Upper lobe of left lung (tissue), 4 donors: ENCODE measurements at regions not wholly inside any gene's neighbourhood (a gene's known extent, or its start where the extent isn't known, plus 50 kb on each side); places are given as distances from the start of the nearest gene placed in this dataset.

Source experiments
- EP300 ChIP-seq, 4 donors: sonication (generic); formaldehyde crosslinking; IDR thresholded peaks; one replicate each; pipeline ENCODE4 v1.5.1; 2017; ENCODE audit warnings: antibody characterized with exemption in 4 of 4, control low read depth in 2 of 4
- TF ChIP-seq, protein P1 (sequence below), 6 experiments: fragments of 450-650 bp in 4 of 6; fragments of 200-600 bp in 2 of 6; sonication (generic) in 2 of 6; IDR thresholded peaks; one replicate each; pipeline ENCODE4 v1.5.1; 2016 to 2019; ENCODE audit warnings: antibody characterized with exemption in 6 of 6

- TF ChIP-seq, protein P1, sequence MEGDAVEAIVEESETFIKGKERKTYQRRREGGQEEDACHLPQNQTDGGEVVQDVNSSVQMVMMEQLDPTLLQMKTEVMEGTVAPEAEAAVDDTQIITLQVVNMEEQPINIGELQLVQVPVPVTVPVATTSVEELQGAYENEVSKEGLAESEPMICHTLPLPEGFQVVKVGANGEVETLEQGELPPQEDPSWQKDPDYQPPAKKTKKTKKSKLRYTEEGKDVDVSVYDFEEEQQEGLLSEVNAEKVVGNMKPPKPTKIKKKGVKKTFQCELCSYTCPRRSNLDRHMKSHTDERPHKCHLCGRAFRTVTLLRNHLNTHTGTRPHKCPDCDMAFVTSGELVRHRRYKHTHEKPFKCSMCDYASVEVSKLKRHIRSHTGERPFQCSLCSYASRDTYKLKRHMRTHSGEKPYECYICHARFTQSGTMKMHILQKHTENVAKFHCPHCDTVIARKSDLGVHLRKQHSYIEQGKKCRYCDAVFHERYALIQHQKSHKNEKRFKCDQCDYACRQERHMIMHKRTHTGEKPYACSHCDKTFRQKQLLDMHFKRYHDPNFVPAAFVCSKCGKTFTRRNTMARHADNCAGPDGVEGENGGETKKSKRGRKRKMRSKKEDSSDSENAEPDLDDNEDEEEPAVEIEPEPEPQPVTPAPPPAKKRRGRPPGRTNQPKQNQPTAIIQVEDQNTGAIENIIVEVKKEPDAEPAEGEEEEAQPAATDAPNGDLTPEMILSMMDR (IDR thresholded peaks at IDR 0.05), result no peak
- no peak for TF ChIP-seq EP300 (IDR thresholded peaks at IDR 0.05)
Measured at GRCh38 chr2:67985586-67985985, 77.2 kb downstream of the C1D start.
